ENCODE measurements at regions not wholly inside any gene's neighbourhood (a gene's known extent, or its start where the extent isn't known, plus 50 kb on each side); places are given as distances from the start of the nearest gene placed in this dataset.
"Not testable (repeated sequence)": the region's sequence is repeated elsewhere in the genome, so short reads cannot be mapped to it uniquely, and the experiment has no call there.

DNA sequence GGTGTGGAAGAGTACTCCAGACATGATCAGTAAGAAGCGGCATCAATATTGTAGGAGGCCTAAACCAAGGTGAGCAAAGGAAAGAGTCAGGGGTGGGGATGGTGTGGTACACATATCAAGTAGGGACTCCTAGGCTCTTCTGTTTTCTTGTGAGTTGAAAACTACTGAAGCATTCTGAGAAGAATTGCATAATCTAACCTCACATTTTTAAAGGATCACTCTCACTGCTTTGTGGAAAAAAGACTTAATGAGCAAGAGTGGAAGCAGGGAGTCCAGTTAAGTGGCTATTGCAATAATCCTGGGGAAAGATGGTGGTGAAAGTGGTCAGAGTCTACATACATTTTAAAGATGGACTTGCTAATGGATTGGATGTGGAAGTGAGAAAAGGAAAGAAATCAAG, 899.5 kb upstream of the FAM98A start:
- H3K27me3 ChIP-seq = no peaks in the 10 kb centered on the region
- H3K4me3 ChIP-seq = no peak overlapping the region
- H3K27ac ChIP-seq = no peak overlapping the region
- DNase-seq (ENCODE audit: low spot score in 2 of 2) = no peak
- 98 to 100% methylated on average over 1 of the region's 1 CpG for WGBS, 2 donors
- H3K9me3 ChIP-seq = no peaks in the 10 kb centered on the region
- no peaks in the 10 kb centered on the region for H3K36me3 ChIP-seq
- no peaks in the 10 kb centered on the region for H3K4me1 ChIP-seq
- TF ChIP-seq EP300 (IDR thresholded peaks at IDR 0.05) = no peak
- no peak for TF ChIP-seq CTCF (IDR thresholded peaks at IDR 0.05)
- no peak for TF ChIP-seq POLR2A (IDR thresholded peaks at IDR 0.05)

DNA sequence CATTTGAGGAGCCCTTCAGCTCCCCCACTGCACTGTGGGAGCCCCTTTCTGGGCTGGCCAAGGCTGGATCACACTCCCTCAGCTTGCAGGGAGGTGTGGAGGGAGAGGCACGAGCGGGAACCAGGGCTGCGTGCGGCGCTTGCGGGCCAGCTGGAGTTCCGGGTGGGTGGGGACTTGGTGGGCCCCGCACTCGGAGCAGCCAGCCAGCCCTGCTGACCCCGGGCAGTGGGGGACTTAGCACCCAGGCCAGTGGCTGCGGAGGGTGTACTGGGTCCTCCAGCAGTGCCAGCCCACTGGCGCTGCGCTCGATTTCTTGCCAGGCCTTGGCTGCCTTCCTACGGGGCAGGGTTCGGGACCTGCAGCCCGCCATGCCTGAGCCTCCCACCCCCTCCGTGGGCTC, 895.1 kb upstream of the FAM98A start:
- WGBS, 2 donors = 90 to 93% methylated on average over 4 to 18 of the region's 18 CpGs
- H3K4me3 ChIP-seq; H3K36me3 ChIP-seq; H3K9me3 ChIP-seq; H3K4me1 ChIP-seq; H3K27me3 ChIP-seq; DNase-seq (ENCODE audit: low spot score in 2 of 2); H3K27ac ChIP-seq: not testable (repeated sequence)

DNA sequence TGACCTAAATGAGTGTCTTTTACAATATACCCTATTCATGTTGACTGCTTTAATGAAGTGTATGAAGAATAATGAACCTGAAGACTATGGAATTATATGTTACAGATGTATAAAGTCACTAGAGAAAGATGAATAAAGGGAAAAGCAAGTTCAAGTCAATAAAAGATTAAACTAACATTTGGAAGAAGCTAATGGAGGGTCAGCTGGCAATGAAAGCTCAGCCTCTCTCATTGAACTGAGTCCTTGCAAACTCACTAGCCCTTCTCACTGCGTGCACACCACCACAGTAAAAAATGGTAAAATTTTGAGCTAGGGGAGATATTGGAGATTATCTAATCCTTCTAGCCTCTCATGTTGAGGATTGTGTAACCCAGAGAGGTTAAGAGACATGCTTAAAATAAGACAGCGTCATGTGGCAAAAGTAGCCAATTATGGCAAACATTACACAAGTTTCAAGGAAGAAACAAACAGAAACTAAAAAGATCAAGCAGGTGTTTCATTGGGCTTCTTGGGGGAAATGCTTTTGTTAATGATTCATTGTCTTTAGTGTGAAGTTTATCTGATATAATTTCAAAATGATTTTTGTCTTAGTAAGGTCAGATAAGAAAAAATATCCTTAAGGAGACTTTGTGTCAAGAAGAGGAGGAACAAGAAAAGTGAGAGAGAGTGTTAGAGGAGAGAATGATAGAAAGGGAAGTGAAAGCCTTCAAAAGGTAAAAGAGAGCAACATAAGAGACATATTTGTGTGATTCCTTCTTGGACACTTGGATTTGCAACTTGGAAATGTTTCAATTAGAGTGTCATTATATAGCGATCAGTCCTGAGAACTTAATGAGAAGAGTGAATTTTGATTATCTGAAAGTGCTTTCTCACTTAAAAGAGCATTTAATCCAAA, 893.7 kb upstream of the FAM98A start:
- Histone ChIP-seq H3K4me1 (no peaks in the 10 kb centered on the region), H3K36me3 (no peaks in the 10 kb centered on the region), H3K4me3 (no peak overlapping the region), H3K27ac (no peak overlapping the region), H3K27me3 (no peaks in the 10 kb centered on the region), H3K9me3 (no peaks in the 10 kb centered on the region)
- 68 to 81% methylated on average over 3 of the region's 3 CpGs for WGBS, 2 donors
- TF ChIP-seq EP300 (IDR thresholded peaks at IDR 0.05) (no peak), CTCF (IDR thresholded peaks at IDR 0.05) (no peak), POLR2A (IDR thresholded peaks at IDR 0.05) (no peak)
- no peak for DNase-seq (ENCODE audit: low spot score in 2 of 2)

GRCh38 chr2:34486965-34487364, 887.9 kb upstream of the FAM98A start:
- Histone ChIP-seq H3K27ac (no peak overlapping the region), H3K4me3 (no peak overlapping the region), H3K27me3 (no peaks in the 10 kb centered on the region), H3K9me3 (no peaks in the 10 kb centered on the region), H3K36me3 (no peaks in the 10 kb centered on the region), H3K4me1 (no peaks in the 10 kb centered on the region)
- no peak for TF ChIP-seq POLR2A (IDR thresholded peaks at IDR 0.05)
- TF ChIP-seq CTCF (IDR thresholded peaks at IDR 0.05) = no peak
- no peak for TF ChIP-seq EP300 (IDR thresholded peaks at IDR 0.05)
- no peak for DNase-seq (ENCODE audit: low spot score in 2 of 2)
- 62 to 76% methylated on average over 2 of the region's 2 CpGs for WGBS, 2 donors

GRCh38 chr2:34481542-34481941, 882.4 kb upstream of the FAM98A start:
- H3K27me3 ChIP-seq = no peaks in the 10 kb centered on the region
- no peaks in the 10 kb centered on the region for H3K36me3 ChIP-seq
- 88 to 94% methylated on average over 3 of the region's 3 CpGs for WGBS, 2 donors
- TF ChIP-seq EP300 (IDR thresholded peaks at IDR 0.05) (no peak), CTCF (IDR thresholded peaks at IDR 0.05) (no peak), POLR2A (IDR thresholded peaks at IDR 0.05) (no peak)
- H3K9me3 ChIP-seq = no peaks in the 10 kb centered on the region
- no peaks in the 10 kb centered on the region for H3K4me1 ChIP-seq
- no peak overlapping the region for H3K4me3 ChIP-seq
- DNase-seq (ENCODE audit: low spot score in 2 of 2) = no peak
- no peak overlapping the region for H3K27ac ChIP-seq

Data from tibial nerve (tissue), 4 donors.